ENCODE measurements at regions not wholly inside any gene's neighbourhood (a gene's known extent, or its start where the extent isn't known, plus 50 kb on each side); places are given as distances from the start of the nearest gene placed in this dataset.

DNA sequence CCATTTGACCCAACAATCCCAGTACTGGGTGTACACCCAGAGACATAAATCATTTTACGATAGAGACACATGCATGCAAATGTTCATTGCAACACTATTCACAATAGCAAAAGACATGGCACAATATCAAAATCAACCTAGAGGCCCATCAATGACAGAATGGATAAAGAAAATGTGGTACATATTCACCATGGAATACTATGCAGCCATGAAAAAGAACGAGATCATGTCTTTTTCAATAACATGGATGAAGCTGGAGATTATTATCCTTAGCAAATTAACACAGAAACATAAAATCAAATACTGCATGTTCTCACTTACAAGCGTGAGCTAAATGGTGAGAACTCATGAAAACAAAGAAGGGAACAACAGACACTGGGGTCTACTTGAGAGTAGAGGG lies 249.1 kb downstream of the RASSF9 start:
- Histone ChIP-seq H2AFZ (ENCODE audit: low read depth) (no peak overlapping the region), H3K4me1 (ENCODE audit: low read depth, poor library complexity, severe bottlenecking) (no peaks in the 10 kb centered on the region), H3K36me3 (ENCODE audit: insufficient read depth) (no peaks in the 10 kb centered on the region), H4K20me1 (ENCODE audit: insufficient read depth) (no peaks in the 10 kb centered on the region), H3K4me2 (no peak overlapping the region), H3K9ac (no peak overlapping the region), H3K27ac (no peak overlapping the region), H3K27me3 (ENCODE audit: insufficient read depth, low read depth) (no peaks in the 10 kb centered on the region), H3K4me3 (IDR thresholded peaks at IDR 0.05; ENCODE audit: insufficient read depth, low read depth, low read length) (no peak overlapping the region), H3K79me2 (ENCODE audit: insufficient read depth, low read depth) (no peaks in the 10 kb centered on the region)
- TF ChIP-seq, protein P1, sequence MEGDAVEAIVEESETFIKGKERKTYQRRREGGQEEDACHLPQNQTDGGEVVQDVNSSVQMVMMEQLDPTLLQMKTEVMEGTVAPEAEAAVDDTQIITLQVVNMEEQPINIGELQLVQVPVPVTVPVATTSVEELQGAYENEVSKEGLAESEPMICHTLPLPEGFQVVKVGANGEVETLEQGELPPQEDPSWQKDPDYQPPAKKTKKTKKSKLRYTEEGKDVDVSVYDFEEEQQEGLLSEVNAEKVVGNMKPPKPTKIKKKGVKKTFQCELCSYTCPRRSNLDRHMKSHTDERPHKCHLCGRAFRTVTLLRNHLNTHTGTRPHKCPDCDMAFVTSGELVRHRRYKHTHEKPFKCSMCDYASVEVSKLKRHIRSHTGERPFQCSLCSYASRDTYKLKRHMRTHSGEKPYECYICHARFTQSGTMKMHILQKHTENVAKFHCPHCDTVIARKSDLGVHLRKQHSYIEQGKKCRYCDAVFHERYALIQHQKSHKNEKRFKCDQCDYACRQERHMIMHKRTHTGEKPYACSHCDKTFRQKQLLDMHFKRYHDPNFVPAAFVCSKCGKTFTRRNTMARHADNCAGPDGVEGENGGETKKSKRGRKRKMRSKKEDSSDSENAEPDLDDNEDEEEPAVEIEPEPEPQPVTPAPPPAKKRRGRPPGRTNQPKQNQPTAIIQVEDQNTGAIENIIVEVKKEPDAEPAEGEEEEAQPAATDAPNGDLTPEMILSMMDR (conservative IDR thresholded peaks at IDR 0.05; ENCODE audit: low read depth, low read length) = no peak

DNA sequence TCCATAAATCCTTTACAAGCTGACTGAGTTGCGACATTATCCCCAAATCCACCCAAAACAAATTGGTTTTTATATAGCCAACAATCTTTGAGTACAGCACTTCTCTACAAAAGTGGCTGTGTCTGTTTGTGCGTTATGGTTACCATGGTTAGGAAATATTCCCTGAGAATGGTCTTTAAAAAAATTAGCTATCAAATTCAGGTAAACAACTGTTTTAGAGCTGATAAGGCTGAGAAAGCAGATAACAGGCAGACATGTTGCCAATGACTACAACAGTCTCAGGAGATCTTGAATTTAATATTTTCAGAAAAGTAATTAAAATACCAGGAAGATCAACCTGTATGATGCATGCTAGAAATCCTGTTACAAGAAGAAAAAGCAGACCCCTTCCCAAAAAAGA lies 248.0 kb downstream of the RASSF9 start:
- H3K36me3 ChIP-seq (ENCODE audit: insufficient read depth) = no peaks in the 10 kb centered on the region
- TF ChIP-seq, protein P1 (conservative IDR thresholded peaks at IDR 0.05; ENCODE audit: low read depth, low read length) = no peak
- no peak overlapping the region for H3K27ac ChIP-seq
- no peak overlapping the region for H2AFZ ChIP-seq (ENCODE audit: low read depth)
- H3K4me3 ChIP-seq (IDR thresholded peaks at IDR 0.05; ENCODE audit: insufficient read depth, low read depth, low read length) = no peak overlapping the region
- no peaks in the 10 kb centered on the region for H3K4me1 ChIP-seq (ENCODE audit: low read depth, poor library complexity, severe bottlenecking)
- no peaks in the 10 kb centered on the region for H4K20me1 ChIP-seq (ENCODE audit: insufficient read depth)
- no peak overlapping the region for H3K9ac ChIP-seq
- no peaks in the 10 kb centered on the region for H3K27me3 ChIP-seq (ENCODE audit: insufficient read depth, low read depth)
- no peaks in the 10 kb centered on the region for H3K79me2 ChIP-seq (ENCODE audit: insufficient read depth, low read depth)
- H3K4me2 ChIP-seq = no peak overlapping the region

DNA sequence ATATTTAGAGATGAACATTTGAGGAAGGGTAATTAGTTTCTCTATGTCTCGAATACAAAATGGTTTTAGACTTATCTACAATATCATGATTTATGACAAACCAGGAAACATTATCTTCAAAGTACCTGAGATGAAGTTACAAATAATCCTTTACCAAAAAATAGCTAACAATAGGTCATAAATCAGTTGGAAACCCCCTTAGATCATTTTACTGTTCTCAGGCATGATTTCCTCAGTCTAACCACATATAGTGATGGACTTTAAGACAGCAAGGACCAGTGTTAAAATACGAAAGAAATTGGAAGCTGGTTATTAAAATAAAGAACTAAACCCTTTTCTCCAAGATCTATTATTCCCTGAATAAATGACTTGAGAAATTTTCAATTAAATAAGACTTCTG lies 235.4 kb downstream of the RASSF9 start:
- H3K27ac ChIP-seq = no peak overlapping the region
- no peaks in the 10 kb centered on the region for H3K36me3 ChIP-seq (ENCODE audit: insufficient read depth)
- no peak overlapping the region for H2AFZ ChIP-seq (ENCODE audit: low read depth)
- H3K4me3 ChIP-seq (IDR thresholded peaks at IDR 0.05; ENCODE audit: insufficient read depth, low read depth, low read length) = no peak overlapping the region
- TF ChIP-seq, protein P1 (conservative IDR thresholded peaks at IDR 0.05; ENCODE audit: low read depth, low read length) = no peak
- H4K20me1 ChIP-seq (ENCODE audit: insufficient read depth) = no peaks in the 10 kb centered on the region
- H3K4me2 ChIP-seq = no peak overlapping the region
- no peaks in the 10 kb centered on the region for H3K4me1 ChIP-seq (ENCODE audit: low read depth, poor library complexity, severe bottlenecking)
- H3K9ac ChIP-seq = no peak overlapping the region
- H3K27me3 ChIP-seq (ENCODE audit: insufficient read depth, low read depth) = no peaks in the 10 kb centered on the region
- no peaks in the 10 kb centered on the region for H3K79me2 ChIP-seq (ENCODE audit: insufficient read depth, low read depth)

DNA sequence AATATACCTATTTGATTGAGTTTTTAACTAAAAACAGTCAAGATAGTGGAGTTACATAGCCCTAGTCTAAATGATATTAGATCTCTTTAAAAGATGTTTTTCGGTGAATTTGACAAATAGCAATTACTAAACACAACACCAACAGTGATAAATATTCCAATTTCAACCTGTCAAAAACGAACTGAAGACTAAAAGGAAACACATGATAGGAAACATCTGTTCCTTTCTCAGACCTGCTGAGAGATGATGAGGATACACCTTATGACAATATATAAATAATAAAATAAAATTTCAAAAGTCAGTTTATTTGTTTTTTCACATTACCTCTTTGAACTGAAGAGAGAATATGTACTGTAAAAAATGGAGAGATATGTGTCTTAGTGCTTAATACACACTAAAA lies 232.7 kb downstream of the RASSF9 start:
- Histone ChIP-seq H2AFZ (ENCODE audit: low read depth) (no peak overlapping the region), H4K20me1 (ENCODE audit: insufficient read depth) (no peaks in the 10 kb centered on the region), H3K9ac (no peak overlapping the region), H3K36me3 (ENCODE audit: insufficient read depth) (no peaks in the 10 kb centered on the region), H3K27me3 (ENCODE audit: insufficient read depth, low read depth) (no peaks in the 10 kb centered on the region), H3K4me3 (IDR thresholded peaks at IDR 0.05; ENCODE audit: insufficient read depth, low read depth, low read length) (no peak overlapping the region), H3K4me2 (no peak overlapping the region), H3K27ac (no peak overlapping the region), H3K79me2 (ENCODE audit: insufficient read depth, low read depth) (no peaks in the 10 kb centered on the region), H3K4me1 (ENCODE audit: low read depth, poor library complexity, severe bottlenecking) (no peaks in the 10 kb centered on the region)
- TF ChIP-seq, protein P1 (conservative IDR thresholded peaks at IDR 0.05; ENCODE audit: low read depth, low read length) = no peak

DNA sequence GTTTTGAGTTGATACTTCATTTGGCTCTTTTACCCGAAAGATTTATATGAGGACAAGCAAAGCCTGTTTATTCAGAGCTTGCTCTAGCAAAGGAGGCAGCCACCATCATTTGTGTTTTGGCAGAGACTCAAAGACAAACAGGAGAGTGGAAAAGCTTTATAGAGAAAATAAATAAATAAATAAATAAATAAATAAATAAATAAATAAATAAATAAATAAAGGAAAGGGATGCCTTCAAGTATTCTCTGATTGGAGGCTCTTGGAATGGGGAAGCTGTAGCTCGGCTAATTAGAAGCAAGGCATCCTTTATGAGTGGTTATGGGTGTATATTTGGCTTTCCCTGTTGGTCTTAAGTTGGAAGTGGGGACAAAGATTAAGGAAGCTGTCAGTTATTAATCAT lies 229.8 kb downstream of the RASSF9 start:
- H3K9ac ChIP-seq = no peak overlapping the region
- TF ChIP-seq, protein P1 (conservative IDR thresholded peaks at IDR 0.05; ENCODE audit: low read depth, low read length) = no peak
- no peak overlapping the region for H2AFZ ChIP-seq (ENCODE audit: low read depth)
- H3K4me3 ChIP-seq (IDR thresholded peaks at IDR 0.05; ENCODE audit: insufficient read depth, low read depth, low read length) = no peak overlapping the region
- H3K36me3 ChIP-seq (ENCODE audit: insufficient read depth) = no peaks in the 10 kb centered on the region
- H3K27me3 ChIP-seq (ENCODE audit: insufficient read depth, low read depth) = no peaks in the 10 kb centered on the region
- H3K4me1 ChIP-seq (ENCODE audit: low read depth, poor library complexity, severe bottlenecking) = no peaks in the 10 kb centered on the region
- H4K20me1 ChIP-seq (ENCODE audit: insufficient read depth) = no peaks in the 10 kb centered on the region
- H3K79me2 ChIP-seq (ENCODE audit: insufficient read depth, low read depth) = no peaks in the 10 kb centered on the region
- no peak overlapping the region for H3K4me2 ChIP-seq
- no peak overlapping the region for H3K27ac ChIP-seq

All from KMS-11 (cell line).